Small intestine (tissue), 7 donors: ENCODE measurements at regions not wholly inside any gene's neighbourhood (a gene's known extent, or its start where the extent isn't known, plus 50 kb on each side); places are given as distances from the start of the nearest gene placed in this dataset.
"Not testable (repeated sequence)": the region's sequence is repeated elsewhere in the genome, so short reads cannot be mapped to it uniquely, and the experiment has no call there.

Experiments
- DNase-seq, 2 donors: peaks; one replicate each; pipeline versions ENCODE4 v3.0.0 to v3.0.0-alpha.2; 2013
- FAIRE-seq: peaks from 2 replicates; lab custom pipeline; 2012; peaks lifted over from hg19 to GRCh38; lab: Jason Lieb, UNC
- H3K27ac ChIP-seq, 3 donors: one replicate each; pipeline ENCODE4 v1.5.1; 2013; ENCODE audit warnings: low read length in 2 of 3, mild to moderate bottlenecking in 2 of 3, control low read depth in 1 of 3, inconsistent platforms in 1 of 3, low read depth in 1 of 3, moderate library complexity in 1 of 3
- H3K27me3 ChIP-seq, 3 donors: one replicate each; pipeline ENCODE4 v1.6.1; 2013; ENCODE audit warnings: low read length in 3 of 3, inconsistent platforms in 1 of 3; ENCODE audit not compliant: control insufficient read depth in 3 of 3, insufficient read depth in 3 of 3
- H3K36me3 ChIP-seq, 3 donors: one replicate each; pipeline ENCODE4 v1.6.1; 2013; ENCODE audit warnings: low read length in 3 of 3, inconsistent platforms in 1 of 3, low read depth in 1 of 3, mild to moderate bottlenecking in 1 of 3, moderate library complexity in 1 of 3; ENCODE audit not compliant: control insufficient read depth in 3 of 3, insufficient read depth in 2 of 3
- H3K4me1 ChIP-seq, 3 donors: one replicate each; pipeline ENCODE4 v1.6.1; 2013; ENCODE audit warnings: low read length in 2 of 3, inconsistent platforms in 1 of 3, low read depth in 1 of 3, mild to moderate bottlenecking in 1 of 3, moderate library complexity in 1 of 3; ENCODE audit not compliant: control insufficient read depth in 3 of 3, insufficient read depth in 2 of 3
- H3K4me3 ChIP-seq, 3 donors: one replicate each; pipeline ENCODE4 v1.5.1; 2013; ENCODE audit warnings: low read length in 3 of 3, control low read depth in 1 of 3, inconsistent platforms in 1 of 3, low read depth in 1 of 3, mild to moderate bottlenecking in 1 of 3, moderate library complexity in 1 of 3
- H3K9me3 ChIP-seq, 2 donors: one replicate each; pipeline ENCODE4 v1.6.1; 2013; ENCODE audit warnings: low read depth in 1 of 2, low read length in 1 of 2; ENCODE audit not compliant: control insufficient read depth in 2 of 2, insufficient read depth in 1 of 2
- WGBS, 3 donors: extraction: QIAGEN DNeasy Blood & Tissue Kit; methylation state at CpG; one replicate each; pipeline ENCODE4 v1.1.7; 2013; 5-methylcytosine and 5-hydroxymethylcytosine counted together
- donor health status: healthy with polysubstance abuse.
- donor health status: control.
- donor health status: control.
- donor health status: Bipolar disorder and iron deficiency.
- donor health status: healthy.

DNA sequence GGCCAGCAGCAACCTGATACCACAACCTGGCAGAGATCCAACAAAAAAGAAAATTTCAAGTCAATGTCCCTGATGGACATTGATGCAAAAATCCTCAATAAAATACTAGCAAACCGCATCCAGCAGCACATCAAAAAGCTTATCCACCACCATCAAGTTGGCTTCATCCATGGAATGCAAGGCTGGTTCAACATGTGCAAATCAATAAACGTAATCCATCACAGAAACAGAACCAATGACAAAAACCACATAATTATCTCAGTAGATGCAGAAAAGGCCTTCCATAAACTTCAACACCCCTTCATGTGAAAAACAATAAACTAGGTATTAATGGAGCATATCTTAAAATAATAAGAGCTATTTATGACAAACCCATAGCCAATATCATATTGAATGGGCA lies 1000.9 kb upstream of the CDH18 start:
- H3K27me3 ChIP-seq, DNase-seq, H3K36me3 ChIP-seq, H3K27ac ChIP-seq, FAIRE-seq, H3K4me3 ChIP-seq, H3K4me1 ChIP-seq: not testable (repeated sequence)
- 43 to 66% (median 57%) methylated on average over 2 of the region's 2 CpGs for WGBS, 3 donors
- peaks cover 0 to 24% of the 10 kb centered on the region in 2 donors for H3K9me3 ChIP-seq

DNA sequence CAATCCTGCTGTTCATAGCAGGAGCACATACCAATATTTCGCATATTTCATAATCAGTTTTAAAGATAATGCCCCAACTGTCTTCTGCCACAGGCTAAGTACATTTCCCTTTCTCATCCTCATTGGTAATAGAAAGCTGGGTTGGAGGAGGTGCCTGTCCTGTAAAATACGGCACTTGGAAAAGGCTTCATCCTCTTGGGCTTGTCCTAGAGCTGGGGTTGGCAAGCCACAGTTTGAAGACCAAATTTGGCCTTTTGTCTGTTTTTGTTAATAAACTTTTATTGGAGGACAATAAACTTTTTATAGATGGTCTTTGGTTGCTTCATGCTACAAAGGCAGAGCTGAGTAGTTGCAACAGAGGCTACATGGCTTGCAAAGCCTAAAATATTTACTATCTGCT lies 997.8 kb upstream of the CDH18 start:
- no peak overlapping the region for H3K27ac ChIP-seq
- peaks cover 0 to 26% of the 10 kb centered on the region in 2 donors for H3K9me3 ChIP-seq
- no peaks in the 10 kb centered on the region for H3K4me1 ChIP-seq
- FAIRE-seq, result no peak
- DNase-seq, result no peak
- no peaks in the 10 kb centered on the region for H3K36me3 ChIP-seq
- 71 to 79% (median 74%) methylated on average over 2 of the region's 2 CpGs for WGBS, 3 donors
- H3K27me3 ChIP-seq, result no peaks in the 10 kb centered on the region
- no peak overlapping the region for H3K4me3 ChIP-seq

DNA sequence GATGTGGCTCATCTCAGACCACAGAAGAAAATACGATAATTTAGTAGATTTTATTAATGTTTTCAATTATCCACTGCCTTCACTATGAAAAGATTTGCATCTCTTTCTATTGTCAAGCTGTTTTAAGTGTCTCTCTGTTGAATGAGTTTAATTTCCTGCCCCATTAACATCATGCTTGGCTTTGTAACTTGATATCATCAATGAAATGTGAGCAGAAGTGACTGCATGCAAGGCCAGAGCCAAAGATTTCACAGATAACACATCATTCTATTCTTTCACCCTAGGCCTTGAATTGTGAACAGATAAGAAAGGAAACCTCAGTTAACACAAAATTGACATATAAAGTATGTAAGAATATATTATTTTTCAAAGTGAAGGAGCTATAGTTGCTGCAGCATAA lies 986.4 kb upstream of the CDH18 start:
- Histone ChIP-seq H3K4me1 (no peaks in the 10 kb centered on the region), H3K27ac (no peak overlapping the region), H3K9me3 (no peaks in the 10 kb centered on the region), H3K4me3 (no peak overlapping the region), H3K27me3 (no peaks in the 10 kb centered on the region), H3K36me3 (no peaks in the 10 kb centered on the region)
- DNase-seq (no peak), FAIRE-seq (no peak)
- WGBS, 3 donors, result 68 to 83% (median 75%) methylated on average over 1 of the region's 1 CpG

DNA sequence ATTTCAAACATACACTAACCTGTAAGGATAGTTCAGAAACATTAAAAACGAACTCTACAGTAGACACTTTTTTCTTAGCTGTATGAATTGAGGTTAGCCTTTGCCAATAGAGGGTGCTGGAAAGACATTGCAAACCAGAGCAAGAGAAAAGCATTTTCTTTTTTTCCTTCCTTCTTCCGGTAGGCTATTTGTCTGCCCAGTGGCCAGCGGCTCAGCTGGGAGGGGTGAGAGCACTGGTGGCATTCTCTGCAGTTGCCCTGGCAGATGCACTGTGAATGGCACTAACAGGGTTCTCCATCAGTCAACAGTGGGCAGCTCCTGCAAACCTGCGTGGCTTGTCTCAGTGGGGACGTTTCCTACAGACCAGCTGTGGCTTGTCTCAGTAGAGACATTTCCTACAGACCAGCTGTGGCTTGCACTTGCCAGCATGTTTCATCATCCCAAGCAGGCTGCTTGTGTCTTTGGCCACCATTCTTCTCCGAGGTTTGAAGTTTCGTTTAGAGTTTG lies 984.5 kb upstream of the CDH18 start:
- Histone ChIP-seq H3K27me3 (no peaks in the 10 kb centered on the region), H3K4me3 (no peak overlapping the region), H3K27ac (no peak overlapping the region), H3K9me3 (no peaks in the 10 kb centered on the region), H3K4me1 (no peaks in the 10 kb centered on the region), H3K36me3 (no peaks in the 10 kb centered on the region)
- DNase-seq (peak in 1 of 2 donors; percentile 3), FAIRE-seq (no peak)
- 28 to 41% (median 28%) methylated on average over 7 of the region's 7 CpGs for WGBS, 3 donors

DNA sequence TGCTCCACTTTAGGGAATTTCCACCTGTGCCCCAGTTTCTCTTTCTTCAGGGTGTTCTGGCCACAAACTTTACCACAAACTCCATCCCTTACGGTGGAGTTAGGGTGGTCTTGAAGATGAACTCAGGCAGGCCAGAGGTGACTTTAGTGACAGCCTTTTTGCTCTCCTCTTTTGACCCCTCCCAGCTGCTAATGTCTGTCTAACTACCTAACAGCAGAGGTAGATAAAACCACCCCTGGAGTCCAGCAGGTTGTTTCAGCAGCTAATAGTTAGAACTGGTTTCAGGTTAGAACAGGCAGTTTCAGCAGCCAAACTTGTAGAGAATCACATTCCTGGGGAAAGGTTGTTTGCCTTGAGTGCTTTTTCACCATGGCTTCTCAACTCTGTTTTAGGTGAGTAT lies 971.3 kb upstream of the CDH18 start:
- no peak for DNase-seq

DNA sequence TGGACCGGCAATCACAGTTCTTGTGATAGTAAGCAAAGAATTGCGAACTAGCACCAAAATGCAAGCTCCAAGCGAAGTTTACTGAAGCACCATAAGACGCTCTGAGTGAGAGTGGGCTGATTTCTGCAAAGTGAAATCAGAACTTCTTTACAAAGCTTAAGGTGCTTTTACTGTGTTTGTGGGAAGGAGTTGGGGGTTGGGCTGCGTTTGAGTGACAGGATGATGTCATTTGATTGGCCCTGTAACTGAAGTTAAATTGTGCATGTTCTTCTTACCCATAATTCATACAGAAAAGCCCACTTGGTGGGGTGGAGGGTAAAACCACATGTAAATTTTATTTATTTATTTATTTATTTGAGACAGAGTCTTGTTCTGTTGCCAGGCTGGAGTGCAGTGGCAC lies 970.6 kb upstream of the CDH18 start:
- Histone ChIP-seq H3K9me3 (peaks cover 0 to 4% of the 10 kb centered on the region in 2 donors), H3K4me1 (no peaks in the 10 kb centered on the region), H3K4me3 (no peak overlapping the region), H3K36me3 (no peaks in the 10 kb centered on the region), H3K27ac (no peak overlapping the region), H3K27me3 (no peaks in the 10 kb centered on the region)
- FAIRE-seq (no peak), DNase-seq (no peak)
- WGBS, 3 donors, result 81 to 90% (median 82%) methylated on average over 5 of the region's 5 CpGs

More for the DNA sequence above, 971.3 kb upstream of the CDH18 start:
- Histone ChIP-seq H3K27me3 (no peaks in the 10 kb centered on the region), H3K4me1 (no peaks in the 10 kb centered on the region), H3K4me3 (no peak overlapping the region), H3K27ac (no peak overlapping the region), H3K9me3 (peaks cover 0 to 4% of the 10 kb centered on the region in 2 donors), H3K36me3 (no peaks in the 10 kb centered on the region)
- 77 to 95% (median 89%) methylated on average over 1 of the region's 1 CpG for WGBS, 3 donors
- FAIRE-seq, result no peak

DNA sequence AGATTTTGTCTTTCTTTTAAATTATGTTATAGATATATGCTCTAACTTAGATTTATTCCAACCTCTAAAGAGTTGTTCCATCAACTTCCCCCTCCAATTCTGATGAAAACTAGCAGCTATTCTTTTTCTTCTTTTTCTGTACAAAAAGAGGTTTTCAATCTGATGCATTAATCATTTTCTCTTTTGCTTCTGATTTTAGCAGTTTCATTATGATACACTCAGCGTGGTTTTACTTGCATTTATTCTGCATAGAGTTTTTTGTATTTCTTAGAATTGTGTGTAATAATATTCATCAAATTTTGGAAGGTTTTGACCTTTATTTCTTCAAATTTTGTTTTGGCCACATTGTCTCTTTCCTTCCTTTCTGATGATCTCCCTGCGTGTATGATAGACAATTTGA lies 968.1 kb upstream of the CDH18 start:
- peaks cover 0 to 4% of the 10 kb centered on the region in 2 donors for H3K9me3 ChIP-seq
- no peak overlapping the region for H3K4me3 ChIP-seq
- no peak overlapping the region for H3K27ac ChIP-seq
- DNase-seq, result no peak
- no peak for FAIRE-seq
- no peaks in the 10 kb centered on the region for H3K27me3 ChIP-seq
- H3K36me3 ChIP-seq, result no peaks in the 10 kb centered on the region
- 63 to 73% (median 64%) methylated on average over 2 of the region's 2 CpGs for WGBS, 3 donors
- H3K4me1 ChIP-seq, result no peaks in the 10 kb centered on the region

DNA sequence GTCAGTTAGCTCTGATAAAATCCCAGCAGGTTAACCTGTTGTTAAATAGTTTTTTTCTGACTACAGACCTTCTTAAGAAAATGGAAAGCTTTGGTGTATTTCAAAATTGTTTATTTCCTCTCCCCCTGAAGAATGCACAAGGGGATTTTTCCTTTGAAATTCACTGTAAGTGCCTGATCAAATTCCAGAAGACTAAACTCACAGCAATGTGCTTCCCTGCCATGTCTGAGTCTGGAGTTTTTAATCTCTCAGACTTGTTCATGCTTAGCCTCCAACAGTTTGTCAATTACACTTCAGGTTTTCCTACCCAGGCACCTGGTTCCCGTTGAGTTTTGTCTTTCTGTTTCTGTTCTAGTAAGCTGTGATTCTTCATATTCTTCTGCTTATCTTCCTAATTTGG lies 961.6 kb upstream of the CDH18 start:
- Histone ChIP-seq H3K27ac (no peak overlapping the region), H3K4me3 (no peak overlapping the region), H3K27me3 (no peaks in the 10 kb centered on the region), H3K9me3 (no peaks in the 10 kb centered on the region), H3K36me3 (no peaks in the 10 kb centered on the region), H3K4me1 (no peaks in the 10 kb centered on the region)
- FAIRE-seq (no peak), DNase-seq (no peak)
- WGBS, 3 donors, result 39 to 46% (median 41%) methylated on average over 1 of the region's 1 CpG
